IMR-90 (cell line): ENCODE measurements at regions not wholly inside any gene's neighbourhood (a gene's known extent, or its start where the extent isn't known, plus 50 kb on each side); places are given as distances from the start of the nearest gene placed in this dataset.

Experiments
- ATAC-seq: fragments of 200-7000 bp; cut with Tn5 transposase; 2 replicates; pipeline ENCODE4 v1.9.1; 2020; ENCODE audit warnings: low read depth, mild to moderate bottlenecking, moderate library complexity
- BruUV-seq: library from RNA; stranded (reverse); fragments of 400-500 nt; replicated peaks from 2 replicates; lab custom pipeline; 2021; lab: Mats Ljungman, UMichigan
- CTCF ChIA-PET: fragments of 300-600 bp; formaldehyde crosslinking; extraction: SDS; loops from one replicate; lab custom pipeline; 2021; ENCODE audit warnings: antibody characterized with exemption; lab: Yijun Ruan, JAX
- POLR2A ChIA-PET: fragments of 300-600 bp; sonication (Branson Sonifier 250); formaldehyde crosslinking; loops from one replicate; lab custom pipeline; 2022; ENCODE audit warnings: antibody characterized with exemption; ENCODE audit not compliant: unreplicated experiment; lab: Charles Lee
- DNase-seq: peaks from one replicate; pipeline ENCODE4 v3.0.0; 2013
- H2AFZ ChIP-seq: replicated peaks from 2 replicates; pipeline ENCODE3; 2013; ENCODE audit warnings: low read length, mild to moderate bottlenecking; ENCODE audit not compliant: poor library complexity
- H2AK5ac ChIP-seq: 2 replicates; pipeline ENCODE4 v1.6.1; 2013; ENCODE audit warnings: low read depth, low read length, inconsistent platforms
- H2AK9ac ChIP-seq: replicated peaks from 2 replicates; pipeline ENCODE3; 2013; ENCODE audit warnings: mild to moderate bottlenecking, low read depth, low read length, moderate library complexity; ENCODE audit not compliant: poor library complexity
- H2BK120ac ChIP-seq: 2 replicates; pipeline ENCODE4 v1.6.1; 2013; ENCODE audit warnings: low read depth, low read length, inconsistent platforms
- H2BK15ac ChIP-seq: 3 replicates; pipeline ENCODE4 v1.6.1; 2013; ENCODE audit warnings: low read depth, low read length, inconsistent platforms
- H2BK20ac ChIP-seq: 2 replicates; pipeline ENCODE4 v1.6.1; 2013; ENCODE audit warnings: low read depth, mild to moderate bottlenecking, inconsistent platforms, low read length, moderate library complexity
- H2BK5ac ChIP-seq: 2 replicates; pipeline ENCODE4 v1.6.1; 2013; ENCODE audit warnings: mild to moderate bottlenecking, low read depth, low read length, inconsistent platforms; ENCODE audit not compliant: poor library complexity, severe bottlenecking
- H3K14ac ChIP-seq: replicated peaks from 2 replicates; pipeline ENCODE4 v1.6.1; 2013; ENCODE audit warnings: low read depth, low read length, inconsistent platforms
- H3K18ac ChIP-seq: 2 replicates; pipeline ENCODE4 v1.6.1; 2013; ENCODE audit warnings: low read depth, low read length, control low read depth
- H3K23ac ChIP-seq: 2 replicates; pipeline ENCODE4 v1.6.1; 2013; ENCODE audit warnings: low read depth, low read length, inconsistent platforms
- H3K27ac ChIP-seq: 2 replicates; pipeline ENCODE4 v1.5.1; 2013; ENCODE audit warnings: mild to moderate bottlenecking, control low read depth, low read length; ENCODE audit not compliant: insufficient read depth
- H3K27me3 ChIP-seq: 2 replicates; pipeline ENCODE4 v1.6.1; 2013; ENCODE audit warnings: low read length; ENCODE audit not compliant: control insufficient read depth, insufficient read depth
- H3K36me3 ChIP-seq: 2 replicates; pipeline ENCODE4 v1.6.1; 2013; ENCODE audit warnings: low read length, mixed read lengths; ENCODE audit not compliant: control insufficient read depth, insufficient read depth
- H3K4ac ChIP-seq: 2 replicates; pipeline ENCODE4 v1.6.1; 2013; ENCODE audit warnings: low read depth, low read length, inconsistent platforms
- H3K4me1 ChIP-seq: 2 replicates; pipeline ENCODE4 v1.6.1; 2013; ENCODE audit warnings: low read length, mixed read lengths; ENCODE audit not compliant: control insufficient read depth, insufficient read depth
- H3K4me2 ChIP-seq: 2 replicates; pipeline ENCODE4 v1.6.1; 2013; ENCODE audit warnings: low read depth, mild to moderate bottlenecking, control low read depth, low read length, moderate library complexity
- H3K4me3 ChIP-seq: 2 replicates; pipeline ENCODE4 v1.5.1; 2013; ENCODE audit warnings: low read depth, mild to moderate bottlenecking, control low read depth, low read length, moderate library complexity; ENCODE audit not compliant: insufficient read depth
- H3K56ac ChIP-seq: 2 replicates; pipeline ENCODE4 v1.6.1; 2013; ENCODE audit warnings: low read length, inconsistent platforms; ENCODE audit not compliant: insufficient read depth; ENCODE audit errors: extremely low read depth
- H3K79me1 ChIP-seq, 2 experiments: 2 replicates each; pipeline ENCODE4 v1.6.1; 2013; ENCODE audit warnings: low read length in 2 of 2, inconsistent platforms in 1 of 2, low read depth in 1 of 2
- H3K9ac ChIP-seq: 2 replicates; pipeline ENCODE4 v1.6.1; 2013; ENCODE audit warnings: low read depth, low read length, control low read depth
- H3K9me1 ChIP-seq: 2 replicates; pipeline ENCODE4 v1.6.1; 2013; ENCODE audit warnings: low read length, inconsistent platforms; ENCODE audit not compliant: insufficient read depth
- H3K9me3 ChIP-seq: 2 replicates; pipeline ENCODE4 v1.6.1; 2013; ENCODE audit warnings: low read length; ENCODE audit not compliant: control insufficient read depth, insufficient read depth
- H4K20me1 ChIP-seq: 2 replicates; pipeline ENCODE4 v1.6.1; 2013; ENCODE audit warnings: low read length, inconsistent platforms; ENCODE audit not compliant: insufficient read depth
- H4K5ac ChIP-seq: 2 replicates; pipeline ENCODE4 v1.6.1; 2013; ENCODE audit warnings: mild to moderate bottlenecking, low read depth, low read length, control low read depth
- H4K8ac ChIP-seq, 2 experiments: 2 replicates each; pipeline ENCODE4 v1.6.1; 2013; ENCODE audit warnings: low read depth in 2 of 2, low read length in 2 of 2, control low read depth in 1 of 2, inconsistent platforms in 1 of 2
- H4K91ac ChIP-seq: 2 replicates; pipeline ENCODE4 v1.6.1; 2013; ENCODE audit warnings: low read depth, low read length, inconsistent platforms; ENCODE audit not compliant: insufficient read depth
- BHLHE40 ChIP-seq: fragments of 150-350 bp; IDR thresholded peaks from 2 replicates; pipeline ENCODE4 v1.6.1; 2016; ENCODE audit warnings: mild to moderate bottlenecking, low read depth, low read length
- MAFK ChIP-seq: IDR thresholded peaks from 2 replicates; pipeline ENCODE4 v1.6.1; 2012; ENCODE audit warnings: low read depth, low read length, improper control_type of control experiment
- WGBS, 2 experiments: methylation state at CpG; one replicate each; pipeline versions ENCODE4 v1.1.5 to v1.1.7; 2013; ENCODE audit warnings: missing lambda C conversion rate in 2 of 2; ENCODE audit not compliant: insufficient read length in 1 of 2; ENCODE audit errors: extremely low coverage in 2 of 2; 5-methylcytosine and 5-hydroxymethylcytosine counted together
- dilution Hi-C: fragments of 300-500 bp; cut with HindIII; formaldehyde crosslinking; loops from one replicate; pipeline ENCODE4 v1.14.3; 2018; ENCODE audit warnings: low sequenced_read_pairs; ENCODE audit not compliant: unreplicated experiment
- in situ Hi-C: fragments of 300-500 bp; cut with MboI; formaldehyde crosslinking; loops from 3 replicates; pipeline ENCODE4 v1.14.3; 2019; ENCODE audit warnings: low sequenced_read_pairs, inconsistent platforms, mixed read lengths
- intact Hi-C: fragments of 100-400 bp; cut with micrococcal nuclease; formaldehyde crosslinking; loops from 2 replicates; pipeline ENCODE4 v1.10.0; 2022

GRCh38 chr6:26252077-26252472 lies 112.9 kb upstream of the BTN3A2 start:
- DNase-seq (no peak), ATAC-seq (no peak)
- peaks cover 4% of the 10 kb centered on the region; the same call in 1 of the 2 replicates for H4K20me1 ChIP-seq
- H3K79me1 ChIP-seq = no peaks in the 10 kb centered on the region; a peak in 1 of 4 replicates
- H2BK20ac ChIP-seq = no peak overlapping the region
- WGBS, 2 experiments = no CpG with 5 or more reads among the region's 5 CpGs
- H3K14ac ChIP-seq = peak overlapping the region; percentile 60
- CTCF ChIA-PET = interaction anchor here (0.9 kb wide), 1 partner anchor 286 kb away, joined by 4 read pairs; the partner anchor contains the start of gene HMGN4
- H4K8ac ChIP-seq = no peak overlapping the region
- dilution Hi-C loops = no loop called here
- no peak overlapping the region for H3K4ac ChIP-seq
- no peaks in the 10 kb centered on the region for H3K36me3 ChIP-seq
- peak overlapping the region; percentile 40; the same call in 1 of the 2 replicates for H3K56ac ChIP-seq
- no peak overlapping the region for H2AK5ac ChIP-seq
- intact Hi-C loops = no loop called here
- peak overlapping the region; percentile 85 for H3K4me2 ChIP-seq
- no peak overlapping the region for H3K27ac ChIP-seq
- no peaks in the 10 kb centered on the region for H3K27me3 ChIP-seq
- H3K4me1 ChIP-seq = no peaks in the 10 kb centered on the region
- no peak overlapping the region for H2BK15ac ChIP-seq
- H2AK9ac ChIP-seq = no peak overlapping the region
- H2BK5ac ChIP-seq = peak overlapping the region; percentile 59
- H2BK120ac ChIP-seq = no peak overlapping the region
- H2AFZ ChIP-seq = no peak overlapping the region
- no peaks in the 10 kb centered on the region for H3K9me1 ChIP-seq
- H4K5ac ChIP-seq = no peak overlapping the region
- H3K18ac ChIP-seq = no peak overlapping the region
- BruUV-seq = no TSS peak
- no peak overlapping the region for H4K91ac ChIP-seq
- POLR2A ChIA-PET = interaction anchor here (0.5 to 2.0 kb wide), 3 partner anchors 21 to 36 kb away, joined by 3 to 13 read pairs (median 6); a partner anchor contains a TSS
- in situ Hi-C loops = no loop called here
- H3K23ac ChIP-seq = peak overlapping the region; percentile 68
- H3K9me3 ChIP-seq = no peaks in the 10 kb centered on the region
- peak overlapping the region; percentile 72 for H3K9ac ChIP-seq
- no peak for TF ChIP-seq BHLHE40
- no peak for TF ChIP-seq MAFK
- peak overlapping the region; percentile 83 for H3K4me3 ChIP-seq
